Endothelial cell of umbilical vein (primary cell): ENCODE measurements at regions not wholly inside any gene's neighbourhood (a gene's known extent, or its start where the extent isn't known, plus 50 kb on each side); places are given as distances from the start of the nearest gene placed in this dataset.

Source experiments
- EZH2 ChIP-seq: IDR thresholded peaks from 2 replicates; pipeline ENCODE4 v1.6.1; 2012; ENCODE audit warnings: borderline replicate concordance, low read depth, mild to moderate bottlenecking, moderate library complexity, low read length, inconsistent platforms; ENCODE audit not compliant: severe bottlenecking
- FOS ChIP-seq: IDR thresholded peaks from 2 replicates; pipeline ENCODE4 v1.6.1; 2011; ENCODE audit warnings: mild to moderate bottlenecking, low read length, moderate library complexity, borderline replicate concordance; ENCODE audit not compliant: insufficient read depth
- GATA2 ChIP-seq: IDR thresholded peaks from 2 replicates; pipeline ENCODE4 v1.7.0; 2011; ENCODE audit warnings: low read depth, mild to moderate bottlenecking, moderate library complexity, mixed read lengths, low read length; ENCODE audit not compliant: insufficient read length, insufficient read depth
- JUN ChIP-seq: IDR thresholded peaks from 2 replicates; pipeline ENCODE4 v1.6.1; 2011; ENCODE audit warnings: borderline replicate concordance, low read depth; ENCODE audit not compliant: insufficient read length, insufficient read depth
- MYC ChIP-seq: IDR thresholded peaks from one replicate; pipeline ENCODE4 v1.6.1; 2011; ENCODE audit warnings: mild to moderate bottlenecking, low read depth, low read length
- POLR2A ChIP-seq: IDR thresholded peaks from 2 replicates; pipeline ENCODE4 v1.6.1; 2012; ENCODE audit warnings: low read depth, mild to moderate bottlenecking, control low read depth, low read length
- POLR2AphosphoS5 ChIP-seq: IDR thresholded peaks from 2 replicates; pipeline ENCODE4 v1.6.1; 2012; ENCODE audit warnings: low read depth, mild to moderate bottlenecking, control low read depth, low read length, moderate library complexity; ENCODE audit not compliant: insufficient read depth
- TF ChIP-seq, protein P1 (sequence below), 2 donors: IDR thresholded peaks; 1 replicate in 1 of 2; 2 replicates in 1 of 2; pipeline ENCODE4 v1.5.1; 2011; ENCODE audit warnings: low read length in 2 of 2, mild to moderate bottlenecking in 2 of 2, moderate library complexity in 2 of 2, control low read depth in 1 of 2, inconsistent platforms in 1 of 2, low read depth in 1 of 2; ENCODE audit not compliant: insufficient read depth in 1 of 2; ENCODE audit errors: extremely low read depth in 1 of 2
- TF ChIP-seq, protein P2 (sequence below): IDR thresholded peaks from 2 replicates; pipeline ENCODE4 v1.6.1; 2011; ENCODE audit not compliant: insufficient read depth, insufficient read length

DNA sequence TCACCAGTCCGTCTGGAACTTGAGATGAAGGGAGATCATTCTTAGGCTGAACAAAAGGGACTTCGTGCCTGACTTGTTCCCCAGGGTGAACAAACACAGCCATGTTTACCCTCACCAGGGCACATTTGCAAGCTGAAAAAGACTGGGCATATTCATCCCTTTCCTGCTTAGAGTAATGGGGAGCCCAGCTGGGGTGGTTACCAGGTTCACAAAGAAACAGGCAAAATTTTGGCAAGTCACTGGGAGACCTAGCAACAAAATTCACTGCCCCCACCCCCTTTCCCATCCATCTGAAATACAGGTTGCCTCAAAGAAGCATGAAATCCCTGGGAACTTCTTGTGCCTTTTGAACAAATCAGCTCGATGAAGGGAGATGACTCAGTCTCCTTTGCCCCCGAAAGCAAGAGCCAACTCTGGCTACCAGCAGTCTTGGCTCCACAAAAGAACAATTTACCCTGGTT is 775.0 kb downstream of the SQOR start:
- no peak for TF ChIP-seq POLR2A
- TF ChIP-seq, protein P1, sequence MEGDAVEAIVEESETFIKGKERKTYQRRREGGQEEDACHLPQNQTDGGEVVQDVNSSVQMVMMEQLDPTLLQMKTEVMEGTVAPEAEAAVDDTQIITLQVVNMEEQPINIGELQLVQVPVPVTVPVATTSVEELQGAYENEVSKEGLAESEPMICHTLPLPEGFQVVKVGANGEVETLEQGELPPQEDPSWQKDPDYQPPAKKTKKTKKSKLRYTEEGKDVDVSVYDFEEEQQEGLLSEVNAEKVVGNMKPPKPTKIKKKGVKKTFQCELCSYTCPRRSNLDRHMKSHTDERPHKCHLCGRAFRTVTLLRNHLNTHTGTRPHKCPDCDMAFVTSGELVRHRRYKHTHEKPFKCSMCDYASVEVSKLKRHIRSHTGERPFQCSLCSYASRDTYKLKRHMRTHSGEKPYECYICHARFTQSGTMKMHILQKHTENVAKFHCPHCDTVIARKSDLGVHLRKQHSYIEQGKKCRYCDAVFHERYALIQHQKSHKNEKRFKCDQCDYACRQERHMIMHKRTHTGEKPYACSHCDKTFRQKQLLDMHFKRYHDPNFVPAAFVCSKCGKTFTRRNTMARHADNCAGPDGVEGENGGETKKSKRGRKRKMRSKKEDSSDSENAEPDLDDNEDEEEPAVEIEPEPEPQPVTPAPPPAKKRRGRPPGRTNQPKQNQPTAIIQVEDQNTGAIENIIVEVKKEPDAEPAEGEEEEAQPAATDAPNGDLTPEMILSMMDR (IDR thresholded peaks at IDR 0.05; ENCODE audit: extremely low read depth in 1 of 2, insufficient read depth in 1 of 2, low read depth in 1 of 2, low read length in 2 of 2) = no peak
- TF ChIP-seq JUN = no peak
- no peak for TF ChIP-seq EZH2
- no peak for TF ChIP-seq POLR2AphosphoS5
- TF ChIP-seq GATA2 = no peak
- TF ChIP-seq, protein P2, sequence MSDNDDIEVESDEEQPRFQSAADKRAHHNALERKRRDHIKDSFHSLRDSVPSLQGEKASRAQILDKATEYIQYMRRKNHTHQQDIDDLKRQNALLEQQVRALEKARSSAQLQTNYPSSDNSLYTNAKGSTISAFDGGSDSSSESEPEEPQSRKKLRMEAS = no peak
- no peak for TF ChIP-seq MYC
- TF ChIP-seq FOS = no peak
